ENCODE measurements at regions not wholly inside any gene's neighbourhood (a gene's known extent, or its start where the extent isn't known, plus 50 kb on each side); places are given as distances from the start of the nearest gene placed in this dataset.

DNA sequence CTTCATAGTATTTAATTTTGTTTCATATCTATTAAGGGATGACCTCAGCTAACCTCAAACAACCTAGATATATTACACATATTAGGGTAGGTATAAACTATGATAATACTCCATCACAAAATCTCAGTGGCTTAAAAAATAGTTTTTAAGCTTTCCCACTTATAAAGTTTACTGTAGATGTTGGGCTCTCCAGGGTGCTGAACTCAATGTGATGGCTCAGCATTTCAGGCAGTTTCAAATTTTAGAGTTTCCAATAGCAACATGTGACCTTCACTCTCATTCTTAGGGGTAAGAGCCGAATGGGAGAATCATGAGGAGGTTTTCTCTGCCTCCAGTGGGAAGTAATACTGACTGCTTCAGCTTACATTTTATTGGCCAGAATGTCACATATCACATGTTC is 357.3 kb downstream of the MEI4 start:
- no peak for TF ChIP-seq POLR2A (IDR thresholded peaks at IDR 0.05)
- TF ChIP-seq, protein P1, sequence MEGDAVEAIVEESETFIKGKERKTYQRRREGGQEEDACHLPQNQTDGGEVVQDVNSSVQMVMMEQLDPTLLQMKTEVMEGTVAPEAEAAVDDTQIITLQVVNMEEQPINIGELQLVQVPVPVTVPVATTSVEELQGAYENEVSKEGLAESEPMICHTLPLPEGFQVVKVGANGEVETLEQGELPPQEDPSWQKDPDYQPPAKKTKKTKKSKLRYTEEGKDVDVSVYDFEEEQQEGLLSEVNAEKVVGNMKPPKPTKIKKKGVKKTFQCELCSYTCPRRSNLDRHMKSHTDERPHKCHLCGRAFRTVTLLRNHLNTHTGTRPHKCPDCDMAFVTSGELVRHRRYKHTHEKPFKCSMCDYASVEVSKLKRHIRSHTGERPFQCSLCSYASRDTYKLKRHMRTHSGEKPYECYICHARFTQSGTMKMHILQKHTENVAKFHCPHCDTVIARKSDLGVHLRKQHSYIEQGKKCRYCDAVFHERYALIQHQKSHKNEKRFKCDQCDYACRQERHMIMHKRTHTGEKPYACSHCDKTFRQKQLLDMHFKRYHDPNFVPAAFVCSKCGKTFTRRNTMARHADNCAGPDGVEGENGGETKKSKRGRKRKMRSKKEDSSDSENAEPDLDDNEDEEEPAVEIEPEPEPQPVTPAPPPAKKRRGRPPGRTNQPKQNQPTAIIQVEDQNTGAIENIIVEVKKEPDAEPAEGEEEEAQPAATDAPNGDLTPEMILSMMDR (IDR thresholded peaks at IDR 0.05): no peak
